ENCODE measurements at regions not wholly inside any gene's neighbourhood (a gene's known extent, or its start where the extent isn't known, plus 50 kb on each side); places are given as distances from the start of the nearest gene placed in this dataset.

GRCh38 chr11:41897991-41898390 lies 438.5 kb upstream of the LRRC4C start:
- Mint-ChIP-seq H3K4me1 (ENCODE audit: low read depth) (no peaks in the 10 kb centered on the region), H3K4me3 (ENCODE audit: low read depth) (no peak overlapping the region), H3K9me3 (peaks cover 21% of the 10 kb centered on the region), H3K27ac (no peak overlapping the region), H3K27me3 (ENCODE audit: low read depth) (no peaks in the 10 kb centered on the region), H3K36me3 (ENCODE audit: low read depth) (no peaks in the 10 kb centered on the region)
- intact Hi-C loops (cut with micrococcal nuclease): no loop called here
- no peak for DNase-seq (ENCODE audit: low spot score)

- H3K4me1 Mint-ChIP-seq (ENCODE audit: low read depth): no peaks in the 10 kb centered on the region
- H3K36me3 Mint-ChIP-seq (ENCODE audit: low read depth): no peaks in the 10 kb centered on the region
These were observed 458.4 kb upstream of the LRRC4C start for GRCh38 chr11:41917900-41918299.

GRCh38 chr11:41920374-41920773 lies 460.9 kb upstream of the LRRC4C start:
- no peaks in the 10 kb centered on the region for H3K36me3 Mint-ChIP-seq (ENCODE audit: low read depth)
- no peaks in the 10 kb centered on the region for H3K4me1 Mint-ChIP-seq (ENCODE audit: low read depth)
- H3K9me3 Mint-ChIP-seq: peaks cover 65% of the 10 kb centered on the region
- H3K27me3 Mint-ChIP-seq (ENCODE audit: low read depth): no peaks in the 10 kb centered on the region
- no peak for DNase-seq (ENCODE audit: low spot score)
- H3K27ac Mint-ChIP-seq: no peak overlapping the region
- no peak overlapping the region for H3K4me3 Mint-ChIP-seq (ENCODE audit: low read depth)
- intact Hi-C loops (cut with micrococcal nuclease): no loop called here

More at GRCh38 chr11:41917900-41918299, 458.4 kb upstream of the LRRC4C start:
- H3K4me3 Mint-ChIP-seq (ENCODE audit: low read depth): no peak overlapping the region
- H3K27me3 Mint-ChIP-seq (ENCODE audit: low read depth): no peaks in the 10 kb centered on the region
- H3K9me3 Mint-ChIP-seq: peaks cover 68% of the 10 kb centered on the region
- no peak overlapping the region for H3K27ac Mint-ChIP-seq
- no peak for DNase-seq (ENCODE audit: low spot score)
- intact Hi-C loops (cut with micrococcal nuclease): no loop called here

GRCh38 chr11:41921746-41922390 lies 462.4 kb upstream of the LRRC4C start:
- peaks cover 65% of the 10 kb centered on the region for H3K9me3 Mint-ChIP-seq
- no peak overlapping the region for H3K4me3 Mint-ChIP-seq (ENCODE audit: low read depth)
- H3K27ac Mint-ChIP-seq: no peak overlapping the region
- no peaks in the 10 kb centered on the region for H3K4me1 Mint-ChIP-seq (ENCODE audit: low read depth)
- no peaks in the 10 kb centered on the region for H3K36me3 Mint-ChIP-seq (ENCODE audit: low read depth)
- H3K27me3 Mint-ChIP-seq (ENCODE audit: low read depth): no peaks in the 10 kb centered on the region
- intact Hi-C loops (cut with micrococcal nuclease): no loop called here
- no peak for DNase-seq (ENCODE audit: low spot score)

- DNase-seq (ENCODE audit: low spot score): no peak
- Mint-ChIP-seq H3K9me3 (peaks cover 55% of the 10 kb centered on the region), H3K4me3 (ENCODE audit: low read depth) (no peak overlapping the region), H3K36me3 (ENCODE audit: low read depth) (no peaks in the 10 kb centered on the region), H3K27me3 (ENCODE audit: low read depth) (no peaks in the 10 kb centered on the region), H3K4me1 (ENCODE audit: low read depth) (no peaks in the 10 kb centered on the region), H3K27ac (no peak overlapping the region)
- intact Hi-C loops (cut with micrococcal nuclease): no loop called here
These were observed 466.9 kb upstream of the LRRC4C start for GRCh38 chr11:41926339-41926738.

- intact Hi-C loops (cut with micrococcal nuclease): no loop called here
- no peaks in the 10 kb centered on the region for H3K36me3 Mint-ChIP-seq (ENCODE audit: low read depth)
- H3K27ac Mint-ChIP-seq: no peak overlapping the region
- DNase-seq (ENCODE audit: low spot score): no peak
- H3K4me3 Mint-ChIP-seq (ENCODE audit: low read depth): no peak overlapping the region
- peaks cover 35% of the 10 kb centered on the region for H3K9me3 Mint-ChIP-seq
- no peaks in the 10 kb centered on the region for H3K27me3 Mint-ChIP-seq (ENCODE audit: low read depth)
- no peaks in the 10 kb centered on the region for H3K4me1 Mint-ChIP-seq (ENCODE audit: low read depth)
These were observed 475.8 kb upstream of the LRRC4C start for GRCh38 chr11:41935241-41935640.

GRCh38 chr11:41935795-41936194 lies 476.3 kb upstream of the LRRC4C start:
- H3K9me3 Mint-ChIP-seq: peaks cover 32% of the 10 kb centered on the region
- no peaks in the 10 kb centered on the region for H3K4me1 Mint-ChIP-seq (ENCODE audit: low read depth)
- H3K4me3 Mint-ChIP-seq (ENCODE audit: low read depth): no peak overlapping the region
- DNase-seq (ENCODE audit: low spot score): no peak
- no peaks in the 10 kb centered on the region for H3K36me3 Mint-ChIP-seq (ENCODE audit: low read depth)
- no peaks in the 10 kb centered on the region for H3K27me3 Mint-ChIP-seq (ENCODE audit: low read depth)
- H3K27ac Mint-ChIP-seq: no peak overlapping the region
- intact Hi-C loops (cut with micrococcal nuclease): no loop called here

- no peaks in the 10 kb centered on the region for H3K36me3 Mint-ChIP-seq (ENCODE audit: low read depth)
- intact Hi-C loops (cut with micrococcal nuclease): no loop called here
- H3K9me3 Mint-ChIP-seq: peaks cover 34% of the 10 kb centered on the region
- no peak overlapping the region for H3K27ac Mint-ChIP-seq
- no peaks in the 10 kb centered on the region for H3K4me1 Mint-ChIP-seq (ENCODE audit: low read depth)
- H3K27me3 Mint-ChIP-seq (ENCODE audit: low read depth): no peaks in the 10 kb centered on the region
- H3K4me3 Mint-ChIP-seq (ENCODE audit: low read depth): no peak overlapping the region
- DNase-seq (ENCODE audit: low spot score): no peak
These were observed 484.2 kb upstream of the LRRC4C start for GRCh38 chr11:41943656-41944055.

GRCh38 chr11:41947392-41947791 lies 487.9 kb upstream of the LRRC4C start:
- no peaks in the 10 kb centered on the region for H3K4me1 Mint-ChIP-seq (ENCODE audit: low read depth)
- no peak overlapping the region for H3K4me3 Mint-ChIP-seq (ENCODE audit: low read depth)
- DNase-seq (ENCODE audit: low spot score): no peak
- intact Hi-C loops (cut with micrococcal nuclease): no loop called here
- no peaks in the 10 kb centered on the region for H3K36me3 Mint-ChIP-seq (ENCODE audit: low read depth)
- no peak overlapping the region for H3K27ac Mint-ChIP-seq
- no peaks in the 10 kb centered on the region for H3K27me3 Mint-ChIP-seq (ENCODE audit: low read depth)
- H3K9me3 Mint-ChIP-seq: peaks cover 41% of the 10 kb centered on the region

GRCh38 chr11:41950470-41951143 lies 491.2 kb upstream of the LRRC4C start:
- H3K27me3 Mint-ChIP-seq (ENCODE audit: low read depth): no peaks in the 10 kb centered on the region
- H3K36me3 Mint-ChIP-seq (ENCODE audit: low read depth): no peaks in the 10 kb centered on the region
- no peak overlapping the region for H3K4me3 Mint-ChIP-seq (ENCODE audit: low read depth)
- H3K27ac Mint-ChIP-seq: no peak overlapping the region
- intact Hi-C loops (cut with micrococcal nuclease): no loop called here
- DNase-seq (ENCODE audit: low spot score): no peak
- H3K4me1 Mint-ChIP-seq (ENCODE audit: low read depth): no peaks in the 10 kb centered on the region
- H3K9me3 Mint-ChIP-seq: peaks cover 46% of the 10 kb centered on the region

GRCh38 chr11:41954034-41954433 lies 494.6 kb upstream of the LRRC4C start:
- Mint-ChIP-seq H3K27ac (no peak overlapping the region), H3K4me3 (ENCODE audit: low read depth) (no peak overlapping the region), H3K36me3 (ENCODE audit: low read depth) (no peaks in the 10 kb centered on the region), H3K4me1 (ENCODE audit: low read depth) (no peaks in the 10 kb centered on the region), H3K27me3 (ENCODE audit: low read depth) (no peaks in the 10 kb centered on the region), H3K9me3 (peaks cover 61% of the 10 kb centered on the region)
- no peak for DNase-seq (ENCODE audit: low spot score)
- intact Hi-C loops (cut with micrococcal nuclease): no loop called here

GRCh38 chr11:41955066-41955465 lies 495.6 kb upstream of the LRRC4C start:
- Mint-ChIP-seq H3K4me3 (ENCODE audit: low read depth) (no peak overlapping the region), H3K27ac (no peak overlapping the region), H3K9me3 (peaks cover 59% of the 10 kb centered on the region), H3K36me3 (ENCODE audit: low read depth) (no peaks in the 10 kb centered on the region), H3K4me1 (ENCODE audit: low read depth) (no peaks in the 10 kb centered on the region), H3K27me3 (ENCODE audit: low read depth) (no peaks in the 10 kb centered on the region)
- no peak for DNase-seq (ENCODE audit: low spot score)
- intact Hi-C loops (cut with micrococcal nuclease): no loop called here

- intact Hi-C loops (cut with micrococcal nuclease): no loop called here
- Mint-ChIP-seq H3K4me1 (ENCODE audit: low read depth) (no peaks in the 10 kb centered on the region), H3K27ac (no peak overlapping the region), H3K36me3 (ENCODE audit: low read depth) (no peaks in the 10 kb centered on the region), H3K4me3 (ENCODE audit: low read depth) (no peak overlapping the region), H3K9me3 (peaks cover 59% of the 10 kb centered on the region), H3K27me3 (ENCODE audit: low read depth) (no peaks in the 10 kb centered on the region)
- no peak for DNase-seq (ENCODE audit: low spot score)
These were observed 496.4 kb upstream of the LRRC4C start for GRCh38 chr11:41955635-41956400.

All from activated T-helper 2 cell treated with anti-CD3 and anti-CD28 coated beads, Interferon-gamma antibody, Interleukin-2, Interleukin-4, amounts not matched to agents 10 μg/mL and 5 μg/mL and 100 μg/mL, durations not matched to agents 14 hours and 24 hours and 36 hours (primary cell).